ENCODE measurements at regions not wholly inside any gene's neighbourhood (a gene's known extent, or its start where the extent isn't known, plus 50 kb on each side); places are given as distances from the start of the nearest gene placed in this dataset.

GRCh38 chr18:48459465-48459864 lies 50.3 kb upstream of the ZBTB7C start:
- no peak overlapping the region for H3K4me3 ChIP-seq (ENCODE audit: low read length)
- H3K36me3 ChIP-seq (ENCODE audit: insufficient read depth, low read length), result no peaks in the 10 kb centered on the region
- intact Hi-C loops (cut with DNase I, micrococcal nuclease), result no loop called here
- ChIA-PET CTCF (interaction anchor here (1.1 to 3.1 kb wide), 2 partner anchors 14 to 32 kb away, joined by 3 to 10 read pairs; no protein-coding TSS in a partner anchor), POLR2A (no interaction called here)
- no peaks in the 10 kb centered on the region for H3K9me3 ChIP-seq (ENCODE audit: control insufficient read depth in 1 of 2, insufficient read depth in 1 of 2, low read length in 2 of 2)
- H3K9me3 Mint-ChIP-seq, result no peaks in the 10 kb centered on the region
- H3K4me1 ChIP-seq (ENCODE audit: insufficient read depth, low read length), result peaks cover 33% of the 10 kb centered on the region
- H3K36me3 Mint-ChIP-seq (ENCODE audit: low read depth), result no peaks in the 10 kb centered on the region
- ATAC-seq (ENCODE audit: poor library complexity) (no peak), DNase-seq (peak in 1 of 14 experiments; percentile 13)
- H3K4me3 Mint-ChIP-seq, result no peak overlapping the region
- no peak for TF ChIP-seq CTCF (IDR thresholded peaks at IDR 0.05)
- peaks cover 24% of the 10 kb centered on the region for H3K4me1 Mint-ChIP-seq (ENCODE audit: low read depth)
- H3K27me3 ChIP-seq (ENCODE audit: control insufficient read depth in 1 of 2, insufficient read depth in 2 of 2, low read length in 2 of 2), result peaks cover 30 to 33% of the 10 kb centered on the region in 2 experiments
- peaks cover 82% of the 10 kb centered on the region for H3K27me3 Mint-ChIP-seq
- H3K27ac Mint-ChIP-seq, result no peak overlapping the region
- H3K27ac ChIP-seq (ENCODE audit: low read depth in 1 of 2, low read length in 2 of 2), result no peak overlapping the region

- TF ChIP-seq CTCF (IDR thresholded peaks at IDR 0.05), result no peak
- ATAC-seq (ENCODE audit: poor library complexity) (no peak), DNase-seq (no peak)
- H3K4me1 ChIP-seq (ENCODE audit: insufficient read depth, low read length), result peaks cover 37% of the 10 kb centered on the region
- Mint-ChIP-seq H3K4me3 (no peak overlapping the region), H3K4me1 (ENCODE audit: low read depth) (peaks cover 29% of the 10 kb centered on the region), H3K27ac (no peak overlapping the region), H3K36me3 (ENCODE audit: low read depth) (no peaks in the 10 kb centered on the region), H3K27me3 (peaks cover 82% of the 10 kb centered on the region), H3K9me3 (no peaks in the 10 kb centered on the region)
- no peaks in the 10 kb centered on the region for H3K36me3 ChIP-seq (ENCODE audit: insufficient read depth, low read length)
- ChIA-PET CTCF (interaction anchor here (1.1 to 3.1 kb wide), 2 partner anchors 13 to 31 kb away, joined by 3 to 10 read pairs; no protein-coding TSS in a partner anchor), POLR2A (no interaction called here)
- intact Hi-C loops (cut with DNase I, micrococcal nuclease), result no loop called here
- H3K27ac ChIP-seq (ENCODE audit: low read depth in 1 of 2, low read length in 2 of 2), result no peak overlapping the region
- peaks cover 34 to 38% of the 10 kb centered on the region in 2 experiments for H3K27me3 ChIP-seq (ENCODE audit: control insufficient read depth in 1 of 2, insufficient read depth in 2 of 2, low read length in 2 of 2)
- H3K9me3 ChIP-seq (ENCODE audit: control insufficient read depth in 1 of 2, insufficient read depth in 1 of 2, low read length in 2 of 2), result no peaks in the 10 kb centered on the region
- no peak overlapping the region for H3K4me3 ChIP-seq (ENCODE audit: low read length)
These were observed 49.8 kb upstream of the ZBTB7C start for GRCh38 chr18:48459016-48459415.
